SK-MEL-5 (cell line): ENCODE measurements at regions not wholly inside any gene's neighbourhood (a gene's known extent, or its start where the extent isn't known, plus 50 kb on each side); places are given as distances from the start of the nearest gene placed in this dataset.
"Not testable (repeated sequence)": the region's sequence is repeated elsewhere in the genome, so short reads cannot be mapped to it uniquely, and the experiment has no call there.

Experiments used
- DNase-seq: peaks from one replicate; pipeline ENCODE4 v3.0.0-alpha.2; 2016; ENCODE audit warnings: low read depth, low spot score
- in situ Hi-C: cut with HindIII; loops from 2 replicates; pipeline ENCODE4 v1.10.0; 2016; ENCODE audit warnings: low sequenced_read_pairs, high pct_unique_total_duplicates, low pct_unique_long_range_greater_than_20kb

DNA sequence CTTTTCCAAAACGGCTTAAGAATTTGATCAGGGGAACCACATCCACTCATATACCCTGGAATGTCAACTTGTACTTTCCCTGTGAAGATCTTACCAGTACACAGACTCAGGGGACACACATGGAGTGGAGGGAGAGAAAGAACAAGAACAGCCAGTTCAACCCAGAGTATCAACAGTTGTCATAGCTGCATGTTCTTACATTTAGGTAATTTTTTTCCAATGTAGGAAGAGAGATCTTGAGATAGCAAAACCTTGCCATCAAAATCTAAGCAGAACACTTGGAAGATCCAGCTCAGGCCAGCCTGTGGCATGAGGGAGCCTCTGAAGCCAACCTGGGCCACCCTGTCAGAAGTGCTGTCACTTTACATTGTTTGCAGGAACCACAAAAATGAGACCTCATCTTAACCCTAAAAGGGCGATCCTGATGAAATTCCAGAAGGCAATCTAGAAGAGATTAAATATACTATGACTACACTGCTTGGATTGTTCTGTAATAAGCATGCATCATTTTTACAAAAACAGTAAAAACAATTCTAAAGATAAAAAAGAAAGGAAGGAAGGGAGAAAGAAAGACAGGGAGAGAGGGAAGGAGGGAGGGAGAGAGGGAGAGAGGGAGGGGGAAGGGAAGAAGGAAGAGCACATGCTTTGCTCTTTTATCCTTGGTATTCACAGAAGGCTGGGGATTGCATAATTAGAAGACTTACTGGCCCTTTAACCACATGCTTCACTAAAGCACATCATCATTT, 124.7 kb upstream of the TCF21 start:
- DNase-seq, result no peak
- in situ Hi-C loops, result no loop called here

GRCh38 chr6:133764754-133765208, 124.1 kb upstream of the TCF21 start:
- no peak for DNase-seq
- in situ Hi-C loops, result no loop called here

DNA sequence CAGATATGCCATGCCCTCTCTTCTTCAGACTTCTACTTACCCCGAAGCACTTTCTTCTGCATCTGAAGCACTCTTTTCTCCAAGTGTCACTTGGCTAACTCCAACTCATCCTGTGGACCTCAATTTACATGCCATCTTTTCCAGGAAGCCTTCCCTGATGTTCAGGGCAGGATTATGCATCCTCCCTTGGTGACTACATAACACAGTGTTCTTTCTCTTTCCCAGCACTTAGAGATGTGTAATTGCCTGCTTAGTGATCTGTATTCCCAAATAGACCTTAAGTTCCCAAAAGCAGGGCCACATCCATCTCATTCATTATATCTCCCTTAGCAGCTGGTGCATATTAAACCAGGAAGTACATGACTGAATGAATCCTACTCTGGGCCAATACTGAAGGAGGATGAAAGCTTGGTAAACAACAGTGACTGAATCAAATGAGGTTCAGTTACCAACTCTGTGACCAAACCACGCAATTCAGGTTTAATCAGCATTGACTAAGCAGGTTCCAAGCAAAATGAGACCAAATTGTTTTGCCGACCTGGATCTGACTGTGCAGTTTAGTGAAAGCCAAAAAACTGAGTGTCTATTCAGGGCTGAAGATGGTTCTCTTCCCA, 121.4 kb upstream of the TCF21 start:
- no peak for DNase-seq
- in situ Hi-C loops, result no loop called here

DNA sequence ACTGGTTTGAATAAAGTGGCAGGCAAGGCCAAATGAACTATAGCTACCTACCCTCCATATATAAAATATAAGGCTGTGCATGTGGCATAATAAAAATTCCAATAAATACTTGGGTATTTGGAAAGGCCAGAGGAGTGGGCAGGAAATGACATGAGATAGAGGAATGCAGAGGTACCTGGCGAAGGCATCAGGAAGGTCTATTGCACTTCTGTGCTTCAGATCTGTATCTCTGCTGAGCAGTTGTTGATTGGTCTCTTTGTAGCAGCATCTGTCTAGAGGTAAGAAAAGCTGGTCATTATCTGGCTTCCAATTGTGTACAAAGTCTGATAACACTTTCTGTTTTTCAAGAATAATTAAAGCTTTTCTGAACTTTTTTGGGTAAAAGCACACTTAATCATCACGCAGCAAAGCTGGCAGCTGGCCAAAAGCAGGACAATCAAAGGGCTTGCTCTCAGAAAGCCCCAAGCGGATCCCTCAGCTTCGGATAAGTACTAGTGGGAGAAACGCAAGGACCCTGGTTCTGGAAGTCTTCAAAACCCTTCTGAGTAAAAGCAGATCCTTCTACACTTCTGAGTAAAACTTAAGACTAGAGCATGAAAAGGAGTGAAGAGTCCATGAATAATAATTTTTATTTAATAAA, 120.1 kb upstream of the TCF21 start:
- DNase-seq, result no peak
- in situ Hi-C loops, result no loop called here

- in situ Hi-C loops, result no loop called here
- no peak for DNase-seq
These were observed 119.5 kb upstream of the TCF21 start for GRCh38 chr6:133769463-133769862.

DNA sequence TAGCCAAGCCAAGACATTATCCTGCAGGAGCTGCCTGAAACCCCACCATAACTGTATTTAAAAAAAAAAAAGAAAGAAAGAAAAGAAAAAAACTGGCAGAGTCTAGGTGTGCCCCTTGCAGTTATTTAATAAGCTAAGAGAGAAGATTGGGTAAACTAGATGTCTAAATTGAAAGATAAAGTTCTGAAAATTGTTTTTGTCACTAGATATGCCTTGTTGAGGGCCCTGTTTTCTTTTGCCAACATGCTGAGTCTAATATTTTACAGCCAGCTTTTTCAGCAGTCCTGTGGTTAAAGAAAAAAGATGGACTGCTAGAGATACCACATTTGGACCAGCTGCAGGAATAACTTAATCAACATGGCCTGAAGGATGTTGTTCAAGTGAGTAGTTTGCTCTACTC, 116.3 kb upstream of the TCF21 start:
- DNase-seq, result no peak
- in situ Hi-C loops, result no loop called here

- no peak for DNase-seq
- in situ Hi-C loops, result no loop called here
These were observed 115.1 kb upstream of the TCF21 start for GRCh38 chr6:133773776-133774175.

DNA sequence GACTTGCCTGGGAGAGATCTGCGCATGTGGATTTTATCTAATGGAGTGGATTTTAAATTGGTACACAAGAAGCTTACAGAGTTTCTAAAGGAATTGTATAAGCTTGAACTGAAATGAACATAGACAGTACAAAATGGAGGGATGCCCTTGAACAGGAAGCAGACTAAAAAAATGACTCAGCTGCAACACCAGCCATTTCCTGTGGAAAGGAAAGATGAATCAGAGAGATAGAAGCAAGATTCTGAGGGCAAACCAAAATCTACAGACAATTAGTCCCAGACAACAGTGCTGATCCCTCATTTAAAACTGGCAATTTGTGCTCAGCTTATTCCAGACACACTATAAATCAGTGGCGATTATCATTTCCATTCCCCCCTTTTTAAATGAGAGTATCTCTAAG, 114.6 kb upstream of the TCF21 start:
- in situ Hi-C loops, result no loop called here
- DNase-seq, result no peak

DNA sequence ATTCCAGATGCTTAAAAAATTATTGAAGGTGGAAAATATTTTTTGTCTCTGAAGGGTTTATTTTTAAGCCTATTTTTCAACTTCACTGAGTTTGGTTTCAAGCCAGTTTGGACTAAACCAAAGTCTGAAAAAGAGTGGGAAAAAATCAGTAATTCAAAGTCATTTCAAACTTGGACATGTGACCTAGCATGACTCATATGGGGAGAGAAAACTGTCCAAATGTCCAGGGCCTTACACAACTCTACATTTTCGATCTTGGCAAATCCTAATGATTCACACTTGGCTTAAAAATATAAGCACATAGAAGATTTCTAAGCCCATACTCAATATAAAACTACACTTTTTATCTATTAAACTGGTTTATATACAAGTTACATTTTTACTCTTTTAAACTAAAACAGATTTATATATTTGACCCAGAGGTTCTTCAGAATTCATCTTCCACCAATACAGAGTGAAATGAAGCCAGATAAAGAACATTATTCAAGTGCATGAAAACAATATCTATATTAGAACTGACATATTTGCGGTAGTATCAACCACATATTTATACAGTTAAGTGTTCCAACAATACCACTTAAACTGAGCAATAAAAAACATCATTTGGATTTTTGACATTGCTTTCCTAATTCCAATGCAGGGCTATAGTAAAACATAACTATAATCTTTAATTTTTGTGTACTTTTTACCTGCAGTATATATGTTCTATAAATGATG, 110.3 kb upstream of the TCF21 start:
- in situ Hi-C loops, result no loop called here
- no peak for DNase-seq

- DNase-seq, result no peak
- in situ Hi-C loops, result no loop called here
These were observed 108.8 kb upstream of the TCF21 start for GRCh38 chr6:133779916-133780695.

DNA sequence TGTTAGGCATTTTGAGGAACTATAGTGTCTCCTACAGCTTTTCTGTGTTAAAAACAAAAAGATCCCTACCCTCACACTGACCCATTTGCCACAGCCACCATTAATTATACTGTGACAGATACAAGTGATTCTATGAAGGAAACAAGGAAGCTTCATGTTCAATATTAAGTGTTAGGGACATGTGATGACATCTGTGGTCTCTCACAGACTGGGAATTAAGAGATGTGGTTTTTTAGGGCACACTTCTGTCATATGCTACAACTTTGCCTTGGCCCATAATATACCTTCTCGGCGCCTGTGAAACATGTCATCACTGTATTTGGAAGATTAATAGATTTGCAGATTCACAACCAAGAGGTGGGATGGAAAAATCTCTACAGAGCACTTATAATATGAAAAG, 102.9 kb upstream of the TCF21 start:
- DNase-seq, result no peak
- in situ Hi-C loops, result no loop called here

GRCh38 chr6:133787122-133787521, 101.8 kb upstream of the TCF21 start:
- DNase-seq, result no peak
- in situ Hi-C loops, result no loop called here

- no peak for DNase-seq
- in situ Hi-C loops, result no loop called here
These were observed 100.9 kb upstream of the TCF21 start for GRCh38 chr6:133787859-133788505.

- no peak for DNase-seq
- in situ Hi-C loops, result no loop called here
These were observed 100.4 kb upstream of the TCF21 start for GRCh38 chr6:133788556-133788955.

GRCh38 chr6:133789449-133789848, 99.5 kb upstream of the TCF21 start:
- in situ Hi-C loops, DNase-seq: not testable (repeated sequence)

GRCh38 chr6:133790756-133791155, 98.2 kb upstream of the TCF21 start:
- in situ Hi-C loops, DNase-seq: not testable (repeated sequence)

- in situ Hi-C loops, DNase-seq: not testable (repeated sequence)
These were observed 93.9 kb upstream of the TCF21 start for GRCh38 chr6:133795051-133795450.
